Tongue (tissue), 1 donor: ENCODE measurements at regions not wholly inside any gene's neighbourhood (a gene's known extent, or its start where the extent isn't known, plus 50 kb on each side); places are given as distances from the start of the nearest gene placed in this dataset.
"Not testable (repeated sequence)": the region's sequence is repeated elsewhere in the genome, so short reads cannot be mapped to it uniquely, and the experiment has no call there.

Source experiments
- DNase-seq: peaks from one replicate; pipeline ENCODE4 v3.0.0-alpha.2; 2015

GRCh38 chr1:101152633-101153032 is 84.2 kb upstream of the S1PR1 start:
- no peak for DNase-seq

GRCh38 chr1:101151286-101151685 is 85.5 kb upstream of the S1PR1 start:
- DNase-seq, result no peak

- no peak for DNase-seq
These were observed 86.1 kb upstream of the S1PR1 start for GRCh38 chr1:101150670-101151069.

GRCh38 chr1:101150266-101150665 is 86.6 kb upstream of the S1PR1 start:
- DNase-seq, result no peak

- DNase-seq, result peak; percentile 28
These were observed 87.8 kb upstream of the S1PR1 start for GRCh38 chr1:101148980-101149379.

GRCh38 chr1:101147381-101147780 is 89.4 kb upstream of the S1PR1 start:
- no peak for DNase-seq

- DNase-seq, result no peak
These were observed 91.4 kb upstream of the S1PR1 start for GRCh38 chr1:101145449-101145820.

GRCh38 chr1:101144671-101145448 is 92.0 kb upstream of the S1PR1 start:
- no peak for DNase-seq

GRCh38 chr1:101142244-101142643 is 94.6 kb upstream of the S1PR1 start:
- no peak for DNase-seq

GRCh38 chr1:101141376-101141775 is 95.4 kb upstream of the S1PR1 start:
- DNase-seq, result no peak

- DNase-seq, result no peak
These were observed 96.7 kb upstream of the S1PR1 start for GRCh38 chr1:101139821-101140718.

GRCh38 chr1:101139130-101139529 is 97.7 kb upstream of the S1PR1 start:
- no peak for DNase-seq

GRCh38 chr1:101137144-101138126 is 99.4 kb upstream of the S1PR1 start:
- DNase-seq, result no peak

- no peak for DNase-seq
These were observed 100.1 kb upstream of the S1PR1 start for GRCh38 chr1:101136739-101137138.

GRCh38 chr1:101136271-101136670 is 100.5 kb upstream of the S1PR1 start:
- no peak for DNase-seq

- no peak for DNase-seq
These were observed 101.3 kb upstream of the S1PR1 start for GRCh38 chr1:101135526-101135925.

GRCh38 chr1:101131239-101131843 is 105.5 kb upstream of the S1PR1 start:
- DNase-seq, result no peak

GRCh38 chr1:101130673-101131072 is 105.1 kb upstream of the DPH5 start:
- DNase-seq, result no peak

GRCh38 chr1:101128846-101129245 is 103.3 kb upstream of the DPH5 start:
- no peak for DNase-seq

- DNase-seq, result no peak
These were observed 102.7 kb upstream of the DPH5 start for GRCh38 chr1:101128211-101128727.

- DNase-seq, result no peak
These were observed 98.8 kb upstream of the DPH5 start for GRCh38 chr1:101124405-101124804.

- DNase-seq, result not testable (repeated sequence)
These were observed 98.3 kb upstream of the DPH5 start for GRCh38 chr1:101123904-101124303.
